Right atrium auricular region (tissue), 2 donors: ENCODE measurements at regions not wholly inside any gene's neighbourhood (a gene's known extent, or its start where the extent isn't known, plus 50 kb on each side); places are given as distances from the start of the nearest gene placed in this dataset.

Experiments
- DNase-seq: peaks from one replicate; pipeline ENCODE4 v3.0.0-alpha.2; 2019; ENCODE audit warnings: low spot score
- H3K27ac ChIP-seq, 2 donors: fragments of 200-600 bp; sonication (generic); 1 replicate in 1 of 2; 2 replicates in 1 of 2; pipeline ENCODE4 v1.5.1; 2016 to 2019
- H3K27me3 ChIP-seq, 2 donors: fragments of 200-600 bp; sonication (generic); one replicate each; pipeline versions ENCODE4 v1.5.1 to v1.6.0; 2017 to 2019
- H3K36me3 ChIP-seq: fragments of 200-600 bp; sonication (generic); one replicate; pipeline ENCODE4 v1.5.1; 2016
- H3K4me1 ChIP-seq, 2 donors: fragments of 200-600 bp; sonication (generic); one replicate each; pipeline versions ENCODE4 v1.5.1 to v1.6.0; 2017 to 2019
- H3K4me3 ChIP-seq, 2 donors: fragments of 200-600 bp; sonication (generic); 1 replicate in 1 of 2; 2 replicates in 1 of 2; pipeline ENCODE4 v1.5.1; 2017 to 2019; ENCODE audit warnings: mild to moderate bottlenecking in 1 of 2, moderate library complexity in 1 of 2
- H3K9me3 ChIP-seq, 2 donors: fragments of 200-600 bp; sonication (generic); one replicate each; pipeline ENCODE4 v1.5.1; 2019
- CTCF ChIP-seq, 2 donors: fragments of 200-600 bp; sonication (generic); IDR thresholded peaks; one replicate each; pipeline ENCODE4 v1.5.1; 2019; ENCODE audit warnings: antibody characterized with exemption in 2 of 2

DNA sequence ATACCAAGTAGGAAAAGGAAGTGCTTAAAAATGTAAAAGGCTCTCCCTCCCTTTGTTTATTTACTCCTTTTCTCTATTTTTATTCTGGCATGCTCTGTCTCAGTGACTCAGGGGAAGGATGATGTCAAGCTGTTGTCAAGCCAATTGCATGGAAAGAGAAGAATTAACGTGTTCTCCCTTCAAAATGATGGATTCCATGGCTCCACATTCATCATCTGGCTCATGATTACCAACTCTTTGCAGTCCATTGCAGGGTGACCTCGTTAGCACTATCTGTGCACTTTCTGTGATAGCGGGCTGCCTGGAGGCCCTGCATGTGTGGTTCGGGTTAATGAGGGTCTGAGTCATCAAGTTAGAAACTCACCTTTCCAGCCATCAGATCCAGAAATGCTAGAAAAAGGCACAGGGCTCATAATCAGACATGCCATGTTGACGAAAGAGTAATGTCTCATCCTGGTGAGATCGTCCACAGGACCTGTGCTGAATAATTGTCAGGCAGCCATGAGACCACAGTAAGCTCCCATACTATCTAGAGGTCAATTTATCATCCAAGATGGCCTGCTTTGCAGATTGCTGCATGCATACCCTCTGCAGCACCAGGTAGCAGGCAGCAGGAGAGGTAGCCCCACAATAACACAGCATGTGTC lies 79.2 kb upstream of the BTG1 start:
- Histone ChIP-seq H3K9me3 (no peaks in the 10 kb centered on the region), H3K27ac (no peak overlapping the region), H3K36me3 (no peaks in the 10 kb centered on the region), H3K27me3 (no peaks in the 10 kb centered on the region), H3K4me1 (no peaks in the 10 kb centered on the region), H3K4me3 (no peak overlapping the region)
- DNase-seq = no peak
- no peak for TF ChIP-seq CTCF (IDR thresholded peaks at IDR 0.05)

- no peak for TF ChIP-seq CTCF (IDR thresholded peaks at IDR 0.05)
- DNase-seq = no peak
Measured at GRCh38 chr12:92223481-92223880, 77.8 kb upstream of the BTG1 start.

DNA sequence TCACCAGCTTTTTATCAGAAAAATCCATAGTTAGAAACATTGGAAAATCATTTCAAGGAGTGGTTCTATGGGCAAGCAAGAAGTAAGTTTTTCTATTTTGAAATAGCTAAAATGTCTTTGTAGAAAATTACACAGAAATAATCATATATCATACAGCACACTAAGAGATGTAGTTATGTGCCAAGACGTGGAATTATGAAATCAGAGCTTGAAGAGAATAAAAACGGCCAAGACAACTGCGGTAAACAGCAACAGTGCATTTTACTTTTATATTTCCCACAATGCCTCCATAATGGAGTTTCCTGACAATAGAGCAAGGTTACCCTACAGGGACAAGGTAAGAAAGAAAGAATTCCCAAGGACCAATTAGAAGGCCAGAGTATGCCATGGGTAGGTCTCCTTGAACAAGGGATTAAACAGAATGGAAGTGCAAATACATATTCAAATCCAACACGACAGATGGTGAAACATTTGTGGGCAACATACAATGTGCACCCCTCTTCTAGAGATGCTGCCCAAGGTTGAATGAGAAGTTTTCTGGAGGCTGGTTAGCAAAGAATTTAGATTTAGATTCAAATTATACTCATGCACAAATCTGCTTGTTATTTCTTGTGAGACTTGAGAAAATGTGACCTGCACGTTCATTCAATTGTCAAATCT lies 76.1 kb upstream of the BTG1 start:
- no peak overlapping the region for H3K27ac ChIP-seq
- H3K27me3 ChIP-seq = no peaks in the 10 kb centered on the region
- H3K9me3 ChIP-seq = no peaks in the 10 kb centered on the region
- H3K4me3 ChIP-seq = no peak overlapping the region
- TF ChIP-seq CTCF (IDR thresholded peaks at IDR 0.05) = no peak
- no peak for DNase-seq
- no peaks in the 10 kb centered on the region for H3K36me3 ChIP-seq
- no peaks in the 10 kb centered on the region for H3K4me1 ChIP-seq

More at GRCh38 chr12:92223481-92223880, 77.8 kb upstream of the BTG1 start:
- Histone ChIP-seq H3K27me3 (no peaks in the 10 kb centered on the region), H3K4me3 (no peak overlapping the region), H3K4me1 (no peaks in the 10 kb centered on the region), H3K36me3 (no peaks in the 10 kb centered on the region), H3K27ac (no peak overlapping the region), H3K9me3 (no peaks in the 10 kb centered on the region)

DNA sequence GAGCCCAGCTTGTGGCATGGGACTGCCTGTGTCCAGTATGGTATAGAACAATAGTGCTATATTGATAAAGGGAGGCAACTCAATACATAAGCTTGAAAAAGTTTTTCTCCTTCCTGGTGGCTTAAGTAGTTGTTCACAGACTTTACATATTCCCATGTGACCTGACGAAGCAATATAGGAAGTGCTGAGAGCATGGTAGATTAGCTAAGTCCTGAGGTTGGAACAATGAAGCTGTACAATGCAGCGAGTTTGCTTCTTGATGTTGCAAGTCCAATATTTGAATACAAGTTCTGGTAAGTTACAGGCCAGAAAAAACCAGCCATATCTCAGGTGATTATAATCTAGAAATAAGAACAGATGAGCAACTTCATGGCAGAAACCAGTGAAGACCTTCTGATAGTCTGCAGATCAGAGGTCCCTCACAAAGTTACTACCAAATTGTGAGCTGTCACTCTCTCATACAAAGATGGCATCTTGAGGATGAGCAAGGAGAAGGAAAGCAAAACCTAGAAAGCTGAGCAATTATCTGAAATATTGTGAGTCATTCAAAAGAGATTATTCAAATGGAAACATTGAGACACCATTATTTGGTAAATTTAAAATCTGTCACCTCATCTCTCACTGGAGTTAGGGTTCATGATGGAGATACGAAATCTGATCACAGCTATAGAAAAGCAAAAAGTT lies 72.9 kb upstream of the BTG1 start:
- Histone ChIP-seq H3K9me3 (no peaks in the 10 kb centered on the region), H3K36me3 (no peaks in the 10 kb centered on the region), H3K27me3 (no peaks in the 10 kb centered on the region), H3K4me1 (no peaks in the 10 kb centered on the region), H3K4me3 (no peak overlapping the region), H3K27ac (no peak overlapping the region)
- no peak for TF ChIP-seq CTCF (IDR thresholded peaks at IDR 0.05)
- no peak for DNase-seq

DNA sequence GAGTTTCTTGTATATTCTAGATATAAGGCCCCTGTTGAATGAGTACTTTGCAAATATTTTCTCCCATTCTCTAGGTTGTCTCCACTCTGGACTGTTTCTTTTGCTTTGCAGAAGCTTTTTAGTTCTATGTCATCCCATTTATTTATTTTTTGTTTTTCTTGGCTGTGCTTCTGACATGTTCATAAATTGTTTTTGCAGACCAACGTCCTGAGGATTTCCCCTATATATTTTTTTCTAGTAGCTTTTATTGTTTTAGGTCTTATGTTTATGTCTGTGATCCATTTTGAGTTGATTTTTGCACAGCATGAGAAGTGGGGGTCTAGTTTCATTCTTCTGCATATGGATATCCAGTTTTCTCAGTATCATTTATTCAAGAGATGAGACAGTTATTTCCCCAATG lies 70.4 kb upstream of the BTG1 start:
- no peak for TF ChIP-seq CTCF (IDR thresholded peaks at IDR 0.05)
- Histone ChIP-seq H3K9me3 (no peaks in the 10 kb centered on the region), H3K36me3 (no peaks in the 10 kb centered on the region), H3K27ac (no peak overlapping the region), H3K4me1 (no peaks in the 10 kb centered on the region), H3K27me3 (no peaks in the 10 kb centered on the region), H3K4me3 (no peak overlapping the region)
- DNase-seq = no peak
